HUES6 (cell line): ENCODE measurements at regions not wholly inside any gene's neighbourhood (a gene's known extent, or its start where the extent isn't known, plus 50 kb on each side); places are given as distances from the start of the nearest gene placed in this dataset.
"Not testable (repeated sequence)": the region's sequence is repeated elsewhere in the genome, so short reads cannot be mapped to it uniquely, and the experiment has no call there.

ENCODE experiments used
- H3K27ac ChIP-seq: 2 replicates; pipeline ENCODE4 v1.7.0; 2013; ENCODE audit warnings: low read depth, mild to moderate bottlenecking, low read length, inconsistent platforms
- H3K27me3 ChIP-seq: 2 replicates; pipeline ENCODE4 v1.6.1; 2013; ENCODE audit warnings: low read length; ENCODE audit not compliant: control insufficient read depth, insufficient read depth
- H3K36me3 ChIP-seq: 2 replicates; pipeline ENCODE4 v1.6.1; 2013; ENCODE audit warnings: low read length; ENCODE audit not compliant: control insufficient read depth, insufficient read depth
- H3K4me1 ChIP-seq: 2 replicates; pipeline ENCODE4 v1.6.1; 2013; ENCODE audit warnings: low read length; ENCODE audit not compliant: control insufficient read depth, insufficient read depth
- H3K4me3 ChIP-seq: 2 replicates; pipeline ENCODE4 v1.5.1; 2013; ENCODE audit warnings: low read depth, low read length
- H3K9ac ChIP-seq: one replicate; pipeline ENCODE4 v1.6.1; 2013; ENCODE audit warnings: mild to moderate bottlenecking, low read length
- H3K9me3 ChIP-seq: 2 replicates; pipeline ENCODE4 v1.6.1; 2013; ENCODE audit warnings: low read depth, low read length; ENCODE audit not compliant: control insufficient read depth, insufficient read depth

- H3K4me1 ChIP-seq: no peaks in the 10 kb centered on the region
Observed at GRCh38 chr1:193402977-193403376, 216.6 kb upstream of the B3GALT2 start.

GRCh38 chr1:193402037-193402436 lies 215.6 kb upstream of the B3GALT2 start:
- Histone ChIP-seq H3K27me3 (no peaks in the 10 kb centered on the region), H3K4me1 (no peaks in the 10 kb centered on the region), H3K4me3 (no peak overlapping the region)

More at GRCh38 chr1:193402977-193403376, 216.6 kb upstream of the B3GALT2 start:
- H3K27ac ChIP-seq: no peak overlapping the region
- no peaks in the 10 kb centered on the region for H3K36me3 ChIP-seq
- no peaks in the 10 kb centered on the region for H3K9me3 ChIP-seq
- no peak overlapping the region for H3K4me3 ChIP-seq
- H3K9ac ChIP-seq: no peak overlapping the region
- no peaks in the 10 kb centered on the region for H3K27me3 ChIP-seq

GRCh38 chr1:193394336-193394735 lies 207.9 kb upstream of the B3GALT2 start:
- H3K36me3 ChIP-seq: no peaks in the 10 kb centered on the region
- H3K27me3 ChIP-seq: no peaks in the 10 kb centered on the region
- no peaks in the 10 kb centered on the region for H3K9me3 ChIP-seq
- H3K4me3 ChIP-seq: no peak overlapping the region
- no peaks in the 10 kb centered on the region for H3K4me1 ChIP-seq
- H3K27ac ChIP-seq: no peak overlapping the region
- H3K9ac ChIP-seq: no peak overlapping the region

More at GRCh38 chr1:193402037-193402436, 215.6 kb upstream of the B3GALT2 start:
- Histone ChIP-seq H3K9ac (no peak overlapping the region), H3K36me3 (no peaks in the 10 kb centered on the region), H3K9me3 (no peaks in the 10 kb centered on the region), H3K27ac (no peak overlapping the region)

- H3K27ac ChIP-seq: no peak overlapping the region
- no peak overlapping the region for H3K9ac ChIP-seq
Observed at GRCh38 chr1:193392686-193393085, 206.3 kb upstream of the B3GALT2 start.

GRCh38 chr1:193388683-193389082 lies 202.3 kb upstream of the B3GALT2 start:
- H3K4me1 ChIP-seq: no peaks in the 10 kb centered on the region
- H3K9ac ChIP-seq: no peak overlapping the region
- H3K27ac ChIP-seq: no peak overlapping the region
- H3K9me3 ChIP-seq: 0 out of 2 replicates have a peak, but pooled peaks cover 4% of the 10 kb centered on the region
- H3K36me3 ChIP-seq: no peaks in the 10 kb centered on the region
- H3K27me3 ChIP-seq: no peaks in the 10 kb centered on the region
- H3K4me3 ChIP-seq: no peak overlapping the region

More at GRCh38 chr1:193392686-193393085, 206.3 kb upstream of the B3GALT2 start:
- 0 out of 2 replicates have a peak, but pooled peaks cover 4% of the 10 kb centered on the region for H3K9me3 ChIP-seq
- no peak overlapping the region for H3K4me3 ChIP-seq
- H3K4me1 ChIP-seq: no peaks in the 10 kb centered on the region
- H3K27me3 ChIP-seq: no peaks in the 10 kb centered on the region
- no peaks in the 10 kb centered on the region for H3K36me3 ChIP-seq

GRCh38 chr1:193388165-193388564 lies 201.8 kb upstream of the B3GALT2 start:
- Histone ChIP-seq H3K4me1 (no peaks in the 10 kb centered on the region), H3K9ac (no peak overlapping the region), H3K4me3 (no peak overlapping the region), H3K27ac (no peak overlapping the region), H3K27me3 (no peaks in the 10 kb centered on the region), H3K36me3 (no peaks in the 10 kb centered on the region), H3K9me3 (0 out of 2 replicates have a peak, but pooled peaks cover 4% of the 10 kb centered on the region)

- Histone ChIP-seq H3K4me1 (no peaks in the 10 kb centered on the region), H3K27me3 (no peaks in the 10 kb centered on the region), H3K4me3 (no peak overlapping the region), H3K36me3 (no peaks in the 10 kb centered on the region), H3K9ac (no peak overlapping the region), H3K27ac (no peak overlapping the region), H3K9me3 (0 out of 2 replicates have a peak, but pooled peaks cover 4% of the 10 kb centered on the region)
Observed at GRCh38 chr1:193387406-193387805, 201.0 kb upstream of the B3GALT2 start.

DNA sequence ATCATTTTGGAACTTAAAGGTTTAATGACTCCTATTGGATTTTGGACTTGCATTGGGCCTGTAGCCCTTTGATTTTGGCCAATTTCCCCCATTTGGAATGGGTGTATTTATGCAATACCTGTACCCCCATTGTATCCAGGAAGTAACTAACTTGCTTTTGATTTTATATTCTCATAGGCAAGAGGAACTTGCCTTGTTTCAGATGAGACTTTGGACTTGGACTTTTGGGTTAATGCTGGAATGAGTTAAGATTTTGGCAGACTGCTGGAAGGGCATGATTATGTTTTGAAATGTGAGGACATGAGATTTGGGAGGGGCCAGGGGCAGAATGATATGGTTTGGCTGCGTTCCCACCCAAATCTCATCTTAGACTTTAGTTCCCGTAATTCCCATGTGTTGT lies 192.0 kb upstream of the B3GALT2 start:
- H3K36me3 ChIP-seq, H3K9ac ChIP-seq, H3K4me1 ChIP-seq, H3K9me3 ChIP-seq, H3K27me3 ChIP-seq, H3K27ac ChIP-seq, H3K4me3 ChIP-seq: not testable (repeated sequence)

- Histone ChIP-seq H3K27me3 (no peaks in the 10 kb centered on the region), H3K4me3 (no peak overlapping the region), H3K36me3 (no peaks in the 10 kb centered on the region), H3K9ac (no peak overlapping the region), H3K4me1 (no peaks in the 10 kb centered on the region), H3K9me3 (no peaks in the 10 kb centered on the region; the same call in 1 of the 2 replicates), H3K27ac (no peak overlapping the region)
Observed at GRCh38 chr1:193377472-193377871, 191.1 kb upstream of the B3GALT2 start.

DNA sequence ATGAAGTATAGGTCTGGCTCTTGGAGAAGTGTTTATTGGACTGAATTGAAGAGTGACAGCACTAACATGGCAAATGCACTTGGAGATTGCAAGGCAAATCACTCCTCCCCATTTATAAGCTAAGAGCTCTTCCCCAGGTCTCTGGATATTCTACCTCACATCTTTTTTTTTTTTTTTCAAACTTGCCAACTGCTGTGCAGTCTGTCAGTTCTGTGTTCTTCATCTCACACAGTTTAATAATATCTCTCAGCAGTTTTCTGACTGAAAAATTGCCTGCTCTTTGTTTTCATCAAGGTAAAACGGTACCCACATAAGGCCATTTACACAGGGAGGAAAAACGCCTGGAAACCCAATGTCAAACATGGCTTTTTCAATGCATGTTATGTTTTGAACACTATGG lies 186.1 kb upstream of the B3GALT2 start:
- no peaks in the 10 kb centered on the region for H3K36me3 ChIP-seq
- H3K27ac ChIP-seq: no peak overlapping the region
- H3K9ac ChIP-seq: no peak overlapping the region
- H3K9me3 ChIP-seq: no peaks in the 10 kb centered on the region
- no peak overlapping the region for H3K4me3 ChIP-seq
- no peaks in the 10 kb centered on the region for H3K27me3 ChIP-seq
- H3K4me1 ChIP-seq: no peaks in the 10 kb centered on the region

DNA sequence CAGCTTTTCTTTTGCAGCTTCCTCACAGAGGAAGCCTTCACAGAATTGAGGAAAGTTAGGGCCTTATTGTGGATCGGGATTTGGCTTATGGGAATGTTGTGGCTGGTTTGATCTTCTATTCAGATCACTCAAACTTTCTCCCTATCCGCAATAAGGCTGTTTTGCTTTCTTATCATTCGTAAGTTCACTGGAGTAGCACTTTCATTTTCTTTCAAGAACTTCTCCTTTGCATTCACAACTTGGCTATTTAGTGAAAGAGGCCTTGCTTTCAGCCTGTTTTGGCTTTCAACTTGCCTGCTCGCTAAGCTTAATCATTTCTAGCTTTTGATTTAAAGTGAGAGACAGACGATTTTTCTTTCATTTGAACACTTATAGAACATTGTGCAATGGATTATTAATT lies 181.9 kb upstream of the B3GALT2 start:
- H3K36me3 ChIP-seq: no peaks in the 10 kb centered on the region
- no peaks in the 10 kb centered on the region for H3K9me3 ChIP-seq
- no peak overlapping the region for H3K27ac ChIP-seq
- H3K4me1 ChIP-seq: no peaks in the 10 kb centered on the region
- no peak overlapping the region for H3K4me3 ChIP-seq
- no peak overlapping the region for H3K9ac ChIP-seq
- no peaks in the 10 kb centered on the region for H3K27me3 ChIP-seq

- no peaks in the 10 kb centered on the region for H3K9me3 ChIP-seq
- no peak overlapping the region for H3K4me3 ChIP-seq
- H3K36me3 ChIP-seq: no peaks in the 10 kb centered on the region
- H3K27me3 ChIP-seq: no peaks in the 10 kb centered on the region
- H3K27ac ChIP-seq: no peak overlapping the region
- no peaks in the 10 kb centered on the region for H3K4me1 ChIP-seq
- H3K9ac ChIP-seq: no peak overlapping the region
Observed at GRCh38 chr1:193367863-193368262, 181.4 kb upstream of the B3GALT2 start.
